GM12878 (cell line): ENCODE measurements at regions not wholly inside any gene's neighbourhood (a gene's known extent, or its start where the extent isn't known, plus 50 kb on each side); places are given as distances from the start of the nearest gene placed in this dataset.

Source experiments
- ATAC-seq: fragments of 200-7000 bp; cut with Tn5 transposase; 3 replicates; pipeline ENCODE4 v1.9.1; 2020; ENCODE audit warnings: mild to moderate bottlenecking, moderate library complexity
- BruUV-seq: library from RNA; stranded (reverse); fragments of 400-500 nt; replicated peaks from 2 replicates; lab custom pipeline; 2021; lab: Mats Ljungman, UMichigan
- CTCF ChIA-PET: fragments of 300-600 bp; sonication (Branson Sonifier 250); formaldehyde crosslinking; extraction: SDS; loops from one replicate; lab custom pipeline; 2021; ENCODE audit warnings: inconsistent platforms; lab: Yijun Ruan, JAX
- POLR2A ChIA-PET: fragments of 350-600 bp; formaldehyde crosslinking; extraction: SDS; loops from one replicate; lab custom pipeline; 2021; ENCODE audit warnings: inconsistent platforms; lab: Charles Lee
- RAD21 ChIA-PET: fragments of 300-600 bp; sonication (Branson Sonifier 250); formaldehyde crosslinking; loops from one replicate; lab custom pipeline; 2023; ENCODE audit warnings: antibody characterized with exemption; ENCODE audit not compliant: unreplicated experiment; lab: Charles Lee
- SMC1A ChIA-PET: fragments of 300-600 bp; sonication (Branson Sonifier 250); formaldehyde crosslinking; loops from one replicate; lab custom pipeline; 2023; ENCODE audit not compliant: unreplicated experiment, uncharacterized antibody; lab: Charles Lee
- DNase-seq: peaks from one replicate; pipeline ENCODE4 v3.0.0-alpha.2; 2011; ENCODE audit warnings: low read depth, low spot score
- FAIRE-seq: peaks from 3 replicates; lab custom pipeline; 2011; peaks lifted over from hg19 to GRCh38; lab: Jason Lieb, UNC
- H2AFZ ChIP-seq: 2 replicates; pipeline ENCODE4 v1.6.0; 2011; ENCODE audit warnings: low read depth, low read length, control low read depth; ENCODE audit not compliant: control insufficient read depth
- H3K27ac ChIP-seq: 2 replicates; pipeline ENCODE4 v1.5.1; 2011; ENCODE audit warnings: control low read depth; ENCODE audit not compliant: control insufficient read depth, insufficient read depth
- H3K27me3 ChIP-seq, 2 experiments: replicated peaks in 1 of 2; 2 replicates each; pipeline versions ENCODE4 v1.6.0 to v1.6.1; 2011; ENCODE audit warnings: low read length in 1 of 2; ENCODE audit not compliant: control insufficient read depth in 2 of 2, insufficient read depth in 2 of 2
- H3K36me3 ChIP-seq, 2 experiments: 2 replicates each; pipeline ENCODE4 v1.5.1; 2011; ENCODE audit warnings: low read length in 1 of 2; ENCODE audit not compliant: control insufficient read depth in 2 of 2, insufficient read depth in 2 of 2
- H3K4me1 ChIP-seq: 2 replicates; pipeline ENCODE4 v1.6.1; 2011; ENCODE audit warnings: mild to moderate bottlenecking, low read length, moderate library complexity, mixed read lengths; ENCODE audit not compliant: control insufficient read depth, insufficient read depth
- H3K4me2 ChIP-seq: 2 replicates; pipeline ENCODE4 v1.6.0; 2011; ENCODE audit warnings: control low read depth; ENCODE audit not compliant: control insufficient read depth, insufficient read depth
- H3K4me3 ChIP-seq: fragments of 200-600 bp; sonication (generic); 2 replicates; pipeline ENCODE4 v1.5.1; 2016
- H3K79me2 ChIP-seq: 2 replicates; pipeline ENCODE4 v1.6.0; 2011; ENCODE audit warnings: low read length; ENCODE audit not compliant: control insufficient read depth, insufficient read depth
- H3K9ac ChIP-seq: 2 replicates; pipeline ENCODE4 v1.8.0; 2011; ENCODE audit warnings: low read length, control low read depth, mixed read lengths; ENCODE audit not compliant: control insufficient read depth, insufficient read depth
- H3K9me3 ChIP-seq: replicated peaks from 3 replicates; pipeline ENCODE4 v1.5.1; 2011; ENCODE audit warnings: mild to moderate bottlenecking, low read length; ENCODE audit not compliant: control insufficient read depth, insufficient read depth
- H4K20me1 ChIP-seq: 2 replicates; pipeline ENCODE4 v1.6.0; 2011; ENCODE audit not compliant: control insufficient read depth, insufficient read depth
- ATF3 ChIP-seq: IDR thresholded peaks from 2 replicates; pipeline ENCODE4 v1.6.1; 2011; ENCODE audit warnings: low read depth, mild to moderate bottlenecking, low read length, moderate library complexity, borderline replicate concordance; ENCODE audit errors: extremely low read depth
- CBX3 ChIP-seq: fragments of 200-600 bp; sonication (generic); IDR thresholded peaks from 2 replicates; pipeline ENCODE4 v1.6.1; 2016; ENCODE audit warnings: low read depth, borderline replicate concordance
- IRF4 ChIP-seq: IDR thresholded peaks from 2 replicates; pipeline ENCODE4 v1.6.1; 2011; ENCODE audit warnings: low read depth, low read length
- JUND ChIP-seq: IDR thresholded peaks from 2 replicates; pipeline ENCODE4 v1.6.1; 2012; ENCODE audit warnings: low read depth, mild to moderate bottlenecking, low read length, improper control_type of control experiment, moderate library complexity
- SMAD1 ChIP-seq: fragments of 450-650 bp; IDR thresholded peaks from 2 replicates; pipeline ENCODE4 v1.6.1; 2018; ENCODE audit warnings: mild to moderate bottlenecking, low read depth; ENCODE audit not compliant: partially characterized antibody
- ZBTB40 ChIP-seq: fragments of 450-650 bp; IDR thresholded peaks from 2 replicates; pipeline ENCODE4 v1.6.1; 2016; ENCODE audit warnings: mild to moderate bottlenecking, moderate library complexity, borderline replicate concordance
- ZNF207 ChIP-seq: fragments of 450-650 bp; IDR thresholded peaks from 2 replicates; pipeline ENCODE4 v1.6.1; 2014; ENCODE audit warnings: antibody characterized with exemption, mild to moderate bottlenecking, borderline replicate concordance
- WGBS: methylation state at CpG from one replicate; pipeline ENCODE4 v1.1.6; 2016; ENCODE audit warnings: low lambda C conversion rate; ENCODE audit not compliant: insufficient replicate concordance, insufficient coverage; ENCODE audit errors: missing lambda C conversion rate; 5-methylcytosine and 5-hydroxymethylcytosine counted together
- in situ Hi-C: fragments of 300-500 bp; cut with MboI; formaldehyde crosslinking; loops from 9 replicates; pipeline ENCODE4 v1.14.3; 2018; ENCODE audit warnings: mixed read lengths
- intact Hi-C: fragments of 100-400 bp; cut with micrococcal nuclease; formaldehyde crosslinking; loops from one replicate; pipeline ENCODE4 v1.14.2; 2022; ENCODE audit not compliant: unreplicated experiment
- TF ChIP-seq, protein P1 (sequence below): IDR thresholded peaks from 2 replicates; pipeline ENCODE4 v1.6.1; 2012; ENCODE audit warnings: low read depth, low read length, improper control_type of control experiment

DNA sequence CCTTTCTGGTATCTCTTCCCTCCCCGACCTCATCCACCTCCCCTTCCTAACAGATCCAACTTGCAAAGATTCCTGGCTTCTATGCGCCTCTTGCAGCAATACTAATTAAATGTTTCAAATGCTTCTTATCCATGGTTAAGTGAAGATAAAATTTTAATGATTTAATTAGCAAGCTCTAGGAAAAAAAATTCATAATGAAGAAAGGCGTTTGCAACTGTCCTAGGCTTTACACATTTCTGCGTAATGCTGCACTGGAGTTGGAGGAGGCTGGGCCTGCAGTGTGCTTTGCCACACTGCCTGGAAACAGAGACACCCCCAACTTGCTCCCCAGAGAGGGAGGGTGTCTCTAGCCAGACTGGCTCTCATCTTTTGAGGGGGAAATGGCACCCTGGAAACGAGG lies 123.9 kb upstream of the CARD11 start:
- in situ Hi-C loops: no loop called here
- H3K4me2 ChIP-seq: no peak overlapping the region
- H3K79me2 ChIP-seq: no peaks in the 10 kb centered on the region
- no peak overlapping the region for H3K4me3 ChIP-seq
- SMC1A ChIA-PET: no interaction called here
- no peak overlapping the region for H3K9ac ChIP-seq
- no peak for ATAC-seq
- no peak overlapping the region for H3K27ac ChIP-seq
- no peaks in the 10 kb centered on the region for H3K36me3 ChIP-seq
- POLR2A ChIA-PET: no interaction called here
- no peak for FAIRE-seq
- RAD21 ChIA-PET: no interaction called here
- DNase-seq: no peak
- no peaks in the 10 kb centered on the region for H3K4me1 ChIP-seq
- 36% methylated on average over 5 of the region's 5 CpGs for WGBS
- H2AFZ ChIP-seq: no peak overlapping the region
- intact Hi-C loops: no loop called here
- TF ChIP-seq ATF3 (no peak), IRF4 (no peak), ZNF207 (no peak), SMAD1 (no peak), JUND (no peak), ZBTB40 (no peak), CBX3 (no peak)
- TF ChIP-seq, protein P1, sequence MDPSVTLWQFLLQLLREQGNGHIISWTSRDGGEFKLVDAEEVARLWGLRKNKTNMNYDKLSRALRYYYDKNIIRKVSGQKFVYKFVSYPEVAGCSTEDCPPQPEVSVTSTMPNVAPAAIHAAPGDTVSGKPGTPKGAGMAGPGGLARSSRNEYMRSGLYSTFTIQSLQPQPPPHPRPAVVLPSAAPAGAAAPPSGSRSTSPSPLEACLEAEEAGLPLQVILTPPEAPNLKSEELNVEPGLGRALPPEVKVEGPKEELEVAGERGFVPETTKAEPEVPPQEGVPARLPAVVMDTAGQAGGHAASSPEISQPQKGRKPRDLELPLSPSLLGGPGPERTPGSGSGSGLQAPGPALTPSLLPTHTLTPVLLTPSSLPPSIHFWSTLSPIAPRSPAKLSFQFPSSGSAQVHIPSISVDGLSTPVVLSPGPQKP: no peak
- BruUV-seq: no TSS peak
- no peaks in the 10 kb centered on the region for H3K9me3 ChIP-seq
- H3K27me3 ChIP-seq: no peaks in the 10 kb centered on the region; a peak in 2 of 4 replicates
- no peaks in the 10 kb centered on the region for H4K20me1 ChIP-seq
- CTCF ChIA-PET: no interaction called here
